GM12878 (cell line): ENCODE measurements at regions not wholly inside any gene's neighbourhood (a gene's known extent, or its start where the extent isn't known, plus 50 kb on each side); places are given as distances from the start of the nearest gene placed in this dataset.

Experiments
- ATAC-seq: fragments of 200-7000 bp; cut with Tn5 transposase; 3 replicates; pipeline ENCODE4 v1.9.1; 2020; ENCODE audit warnings: mild to moderate bottlenecking, moderate library complexity
- BruUV-seq: library from RNA; stranded (reverse); fragments of 400-500 nt; replicated peaks from 2 replicates; lab custom pipeline; 2021; lab: Mats Ljungman, UMichigan
- CTCF ChIA-PET: fragments of 300-600 bp; sonication (Branson Sonifier 250); formaldehyde crosslinking; extraction: SDS; loops from one replicate; lab custom pipeline; 2021; ENCODE audit warnings: inconsistent platforms; lab: Yijun Ruan, JAX
- POLR2A ChIA-PET: fragments of 350-600 bp; formaldehyde crosslinking; extraction: SDS; loops from one replicate; lab custom pipeline; 2021; ENCODE audit warnings: inconsistent platforms; lab: Charles Lee
- RAD21 ChIA-PET: fragments of 300-600 bp; sonication (Branson Sonifier 250); formaldehyde crosslinking; loops from one replicate; lab custom pipeline; 2023; ENCODE audit warnings: antibody characterized with exemption; ENCODE audit not compliant: unreplicated experiment; lab: Charles Lee
- SMC1A ChIA-PET: fragments of 300-600 bp; sonication (Branson Sonifier 250); formaldehyde crosslinking; loops from one replicate; lab custom pipeline; 2023; ENCODE audit not compliant: unreplicated experiment, uncharacterized antibody; lab: Charles Lee
- DNase-seq: peaks from one replicate; pipeline ENCODE4 v3.0.0-alpha.2; 2011; ENCODE audit warnings: low read depth, low spot score
- FAIRE-seq: peaks from 3 replicates; lab custom pipeline; 2011; peaks lifted over from hg19 to GRCh38; lab: Jason Lieb, UNC
- H2AFZ ChIP-seq: 2 replicates; pipeline ENCODE4 v1.6.0; 2011; ENCODE audit warnings: low read depth, low read length, control low read depth; ENCODE audit not compliant: control insufficient read depth
- H3K27ac ChIP-seq: 2 replicates; pipeline ENCODE4 v1.5.1; 2011; ENCODE audit warnings: control low read depth; ENCODE audit not compliant: control insufficient read depth, insufficient read depth
- H3K27me3 ChIP-seq, 2 experiments: replicated peaks in 1 of 2; 2 replicates each; pipeline versions ENCODE4 v1.6.0 to v1.6.1; 2011; ENCODE audit warnings: low read length in 1 of 2; ENCODE audit not compliant: control insufficient read depth in 2 of 2, insufficient read depth in 2 of 2
- H3K36me3 ChIP-seq, 2 experiments: 2 replicates each; pipeline ENCODE4 v1.5.1; 2011; ENCODE audit warnings: low read length in 1 of 2; ENCODE audit not compliant: control insufficient read depth in 2 of 2, insufficient read depth in 2 of 2
- H3K4me1 ChIP-seq: 2 replicates; pipeline ENCODE4 v1.6.1; 2011; ENCODE audit warnings: mild to moderate bottlenecking, low read length, moderate library complexity, mixed read lengths; ENCODE audit not compliant: control insufficient read depth, insufficient read depth
- H3K4me2 ChIP-seq: 2 replicates; pipeline ENCODE4 v1.6.0; 2011; ENCODE audit warnings: control low read depth; ENCODE audit not compliant: control insufficient read depth, insufficient read depth
- H3K4me3 ChIP-seq: fragments of 200-600 bp; sonication (generic); 2 replicates; pipeline ENCODE4 v1.5.1; 2016
- H3K79me2 ChIP-seq: 2 replicates; pipeline ENCODE4 v1.6.0; 2011; ENCODE audit warnings: low read length; ENCODE audit not compliant: control insufficient read depth, insufficient read depth
- H3K9ac ChIP-seq: 2 replicates; pipeline ENCODE4 v1.8.0; 2011; ENCODE audit warnings: low read length, control low read depth, mixed read lengths; ENCODE audit not compliant: control insufficient read depth, insufficient read depth
- H3K9me3 ChIP-seq: replicated peaks from 3 replicates; pipeline ENCODE4 v1.5.1; 2011; ENCODE audit warnings: mild to moderate bottlenecking, low read length; ENCODE audit not compliant: control insufficient read depth, insufficient read depth
- H4K20me1 ChIP-seq: 2 replicates; pipeline ENCODE4 v1.6.0; 2011; ENCODE audit not compliant: control insufficient read depth, insufficient read depth
- ASH2L ChIP-seq: fragments of 300-600, 200-600 bp; sonication (generic); IDR thresholded peaks from 2 replicates; pipeline ENCODE4 v1.6.1; 2017; ENCODE audit warnings: low read depth, mild to moderate bottlenecking, borderline replicate concordance
- ATF7 ChIP-seq: fragments of 450-650 bp; IDR thresholded peaks from 2 replicates; pipeline ENCODE4 v1.6.1; 2016; ENCODE audit warnings: low read depth, mild to moderate bottlenecking
- CHD2 ChIP-seq: IDR thresholded peaks from 2 replicates; pipeline ENCODE4 v1.6.1; 2011; ENCODE audit warnings: low read depth, low read length, improper control_type of control experiment, borderline replicate concordance
- CTCF ChIP-seq, 3 experiments: IDR thresholded peaks in 2 of 3; conservative IDR thresholded peaks in 1 of 3; 2 replicates each; pipeline ENCODE4 v1.5.1; 2011; ENCODE audit warnings: low read depth in 3 of 3, low read length in 3 of 3, mild to moderate bottlenecking in 3 of 3, control low read depth in 2 of 3, moderate library complexity in 2 of 3, inconsistent platforms in 1 of 3, mixed read lengths in 1 of 3; ENCODE audit not compliant: control insufficient read depth in 2 of 3, insufficient read depth in 1 of 3; ENCODE audit errors: extremely low read depth in 1 of 3
- JUNB ChIP-seq: IDR thresholded peaks from 2 replicates; pipeline ENCODE4 v1.6.1; 2016; ENCODE audit warnings: antibody characterized with exemption, mild to moderate bottlenecking
- KLF5 ChIP-seq: fragments of 450-650 bp; IDR thresholded peaks from 2 replicates; pipeline ENCODE4 v1.6.1; 2014; ENCODE audit warnings: mild to moderate bottlenecking; ENCODE audit not compliant: partially characterized antibody
- REST ChIP-seq: IDR thresholded peaks from 2 replicates; pipeline ENCODE4 v1.6.1; 2012; ENCODE audit warnings: mild to moderate bottlenecking, low read depth, low read length
- SREBF2 ChIP-seq: IDR thresholded peaks from 2 replicates; pipeline ENCODE4 v1.6.1; 2012; ENCODE audit warnings: mild to moderate bottlenecking, low read length
- ZBED1 ChIP-seq: IDR thresholded peaks from 2 replicates; pipeline ENCODE4 v1.6.1; 2016; ENCODE audit warnings: borderline replicate concordance
- WGBS: methylation state at CpG from one replicate; pipeline ENCODE4 v1.1.6; 2016; ENCODE audit warnings: low lambda C conversion rate; ENCODE audit not compliant: insufficient replicate concordance, insufficient coverage; ENCODE audit errors: missing lambda C conversion rate; 5-methylcytosine and 5-hydroxymethylcytosine counted together
- in situ Hi-C: fragments of 300-500 bp; cut with MboI; formaldehyde crosslinking; loops from 9 replicates; pipeline ENCODE4 v1.14.3; 2018; ENCODE audit warnings: mixed read lengths
- intact Hi-C: fragments of 100-400 bp; cut with micrococcal nuclease; formaldehyde crosslinking; loops from one replicate; pipeline ENCODE4 v1.14.2; 2022; ENCODE audit not compliant: unreplicated experiment

GRCh38 chr6:4486568-4487315 is 289.5 kb upstream of the CDYL start:
- H3K9me3 ChIP-seq: peaks cover 2% of the 10 kb centered on the region; the same call in 2 of the 3 replicates
- CTCF ChIA-PET: no interaction called here
- RAD21 ChIA-PET: no interaction called here
- no peak for ATAC-seq
- H3K79me2 ChIP-seq: no peaks in the 10 kb centered on the region
- intact Hi-C loops: no loop called here
- FAIRE-seq: no peak
- in situ Hi-C loops: no loop called here
- H3K36me3 ChIP-seq: no peaks in the 10 kb centered on the region
- POLR2A ChIA-PET: no interaction called here
- no peak overlapping the region for H3K27ac ChIP-seq
- no peaks in the 10 kb centered on the region for H3K4me1 ChIP-seq
- no peak overlapping the region for H3K9ac ChIP-seq
- no peak overlapping the region for H3K4me3 ChIP-seq
- BruUV-seq: no TSS peak
- H4K20me1 ChIP-seq: no peaks in the 10 kb centered on the region
- TF ChIP-seq CTCF (IDR thresholded peaks at IDR 0.05 in 2 of 3, conservative IDR thresholded peaks at IDR 0.05 in 1 of 3; ENCODE audit: control insufficient read depth in 2 of 3, extremely low read depth in 1 of 3, insufficient read depth in 1 of 3, low read depth in 3 of 3, low read length in 3 of 3) (no peak), KLF5 (no peak), ASH2L (no peak), CHD2 (no peak), JUNB (no peak), ATF7 (no peak), ZBED1 (no peak), REST (no peak), SREBF2 (no peak)
- no peak for DNase-seq
- no peaks in the 10 kb centered on the region for H3K27me3 ChIP-seq
- no peak overlapping the region for H3K4me2 ChIP-seq
- WGBS: 48% methylated on average over 7 of the region's 7 CpGs
- SMC1A ChIA-PET: interaction anchor here (0.8 kb wide), 2 partner anchors 17 to 52 kb away, joined by 3 read pairs; no protein-coding TSS in a partner anchor
- H2AFZ ChIP-seq: no peak overlapping the region
